Right lobe of liver (tissue), 6 donors: ENCODE measurements at regions not wholly inside any gene's neighbourhood (a gene's known extent, or its start where the extent isn't known, plus 50 kb on each side); places are given as distances from the start of the nearest gene placed in this dataset.

Experiments used
- ATAC-seq, 4 donors: fragments of 200-7000 bp; cut with Tn5 transposase; one replicate each; pipeline ENCODE4 v1.9.1; 2020; ENCODE audit warnings: mild to moderate bottlenecking in 4 of 4, moderate library complexity in 4 of 4
- DNase-seq, 3 donors: peaks; one replicate each; pipeline ENCODE4 v3.0.0-alpha.2; 2020
- H3K27ac ChIP-seq, 3 donors: fragments of 200-600 bp; one replicate each; pipeline ENCODE4 v1.8.0; 2022
- H3K27me3 ChIP-seq, 2 donors: fragments of 200-600 bp; one replicate each; pipeline ENCODE4 v1.8.0; 2022
- H3K36me3 ChIP-seq, 4 donors: fragments of 200-600 bp; sonication (generic) in 1 of 4; one replicate each; pipeline versions ENCODE4 v1.5.1 to v1.8.0; 2017 to 2022; ENCODE audit warnings: control low read depth in 1 of 4
- H3K4me1 ChIP-seq, 4 donors: fragments of 200-600 bp; sonication (generic) in 1 of 4; one replicate each; pipeline versions ENCODE4 v1.5.1 to v1.8.0; 2017 to 2022; ENCODE audit warnings: control low read depth in 1 of 4
- H3K4me3 ChIP-seq, 3 donors: fragments of 200-600 bp; one replicate each; pipeline ENCODE4 v1.8.0; 2022
- H3K9me3 ChIP-seq, 4 donors: fragments of 200-600 bp; sonication (generic) in 1 of 4; one replicate each; pipeline versions ENCODE4 v1.5.1 to v1.8.0; 2017 to 2022; ENCODE audit warnings: control low read depth in 1 of 4
- CTCF ChIP-seq, 4 donors: fragments of 200-600 bp in 3 of 4; fragments of 450-650 bp in 1 of 4; IDR thresholded peaks; one replicate each; pipeline versions ENCODE4 v1.5.1 to v1.8.0; 2016 to 2022; ENCODE audit warnings: antibody characterized with exemption in 4 of 4, mild to moderate bottlenecking in 2 of 4
- POLR2A ChIP-seq: fragments of 450-650 bp; IDR thresholded peaks from one replicate; pipeline ENCODE4 v1.6.1; 2017; ENCODE audit warnings: antibody characterized with exemption, mild to moderate bottlenecking
- WGBS: methylation state at CpG from one replicate; pipeline ENCODE4 v1.1.6; 2018; ENCODE audit warnings: low coverage, low lambda C conversion rate; ENCODE audit not compliant: insufficient coverage; ENCODE audit errors: missing lambda C conversion rate; 5-methylcytosine and 5-hydroxymethylcytosine counted together
- intact Hi-C, 2 donors: fragments of 100-400 bp; cut with DNase I; formaldehyde crosslinking; loops; one replicate each; pipeline versions ENCODE4 v1.11.2 to v1.14.1; 2022
- donor health status: DM: no; HTN: yes; CAD: no.
- donor health status: DM: no; HTN: no; CAD: no.
- donor health status: DM: no; HTN: no; CAD: no.
- donor health status: DM: no; HTN: yes; CAD: no.
- donor health status: DM: no; HTN: yes; CAD: no.

- no peak for ATAC-seq
- no peak for TF ChIP-seq POLR2A
- TF ChIP-seq CTCF (IDR thresholded peaks at IDR 0.05), result no peak
Measured at GRCh38 chr3:176712191-176712590, 485.1 kb downstream of the TBL1XR1 start.

DNA sequence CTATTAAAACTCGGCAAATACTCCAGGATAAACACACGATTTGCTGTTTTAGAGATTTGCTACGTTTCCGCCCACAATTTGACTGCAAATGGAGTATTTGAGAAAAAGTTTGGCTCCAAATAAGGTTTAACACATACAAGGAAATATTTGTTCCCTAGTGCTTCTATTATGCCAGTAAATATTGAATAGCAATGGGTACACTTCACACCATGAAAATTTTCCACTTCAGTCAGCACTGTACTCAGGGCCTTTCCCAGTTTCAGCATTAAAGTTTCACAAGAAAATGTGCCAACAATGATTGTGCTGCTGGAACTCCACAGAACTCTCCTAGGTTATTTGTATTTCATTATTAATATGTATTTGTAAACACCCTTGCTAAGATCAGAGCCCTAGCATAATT is 498.0 kb downstream of the TBL1XR1 start:
- TF ChIP-seq POLR2A (no peak), CTCF (IDR thresholded peaks at IDR 0.05) (no peak)
- no peaks in the 10 kb centered on the region for H3K27me3 ChIP-seq
- no peaks in the 10 kb centered on the region for H3K4me1 ChIP-seq
- intact Hi-C loops, result no loop called here
- no peak overlapping the region for H3K4me3 ChIP-seq
- DNase-seq, result no peak
- peak in 1 of 4 donors; percentile 65 for ATAC-seq
- H3K36me3 ChIP-seq, result no peaks in the 10 kb centered on the region
- no peaks in the 10 kb centered on the region for H3K9me3 ChIP-seq
- H3K27ac ChIP-seq, result no peak overlapping the region
- 31% methylated on average over 4 of the region's 4 CpGs for WGBS

More at GRCh38 chr3:176712191-176712590, 485.1 kb downstream of the TBL1XR1 start:
- H3K36me3 ChIP-seq, result no peaks in the 10 kb centered on the region
- intact Hi-C loops, result no loop called here
- H3K4me1 ChIP-seq, result peaks cover 0 to 4% (median 0%) of the 10 kb centered on the region in 4 donors
- no peaks in the 10 kb centered on the region for H3K27me3 ChIP-seq
- no peak for DNase-seq
- no peaks in the 10 kb centered on the region for H3K9me3 ChIP-seq
- H3K27ac ChIP-seq, result no peak overlapping the region
- 56% methylated on average over 2 of the region's 2 CpGs for WGBS
- H3K4me3 ChIP-seq, result no peak overlapping the region

- H3K27me3 ChIP-seq, result no peaks in the 10 kb centered on the region
- no peak overlapping the region for H3K27ac ChIP-seq
- DNase-seq (no peak), ATAC-seq (peak in 1 of 4 donors; percentile 18)
- H3K4me1 ChIP-seq, result no peaks in the 10 kb centered on the region
- H3K36me3 ChIP-seq, result no peaks in the 10 kb centered on the region
- intact Hi-C loops, result no loop called here
- no peak overlapping the region for H3K4me3 ChIP-seq
- TF ChIP-seq POLR2A (no peak), CTCF (IDR thresholded peaks at IDR 0.05) (no peak)
- 45% methylated on average over 8 of the region's 9 CpGs for WGBS
- H3K9me3 ChIP-seq, result no peaks in the 10 kb centered on the region
Measured at GRCh38 chr3:176697284-176697889, 499.9 kb downstream of the TBL1XR1 start.

GRCh38 chr3:176696816-176697215 is 500.5 kb downstream of the TBL1XR1 start:
- Histone ChIP-seq H3K4me1 (no peaks in the 10 kb centered on the region), H3K4me3 (no peak overlapping the region), H3K27me3 (no peaks in the 10 kb centered on the region), H3K27ac (no peak overlapping the region), H3K9me3 (no peaks in the 10 kb centered on the region), H3K36me3 (no peaks in the 10 kb centered on the region)
- ATAC-seq, result peak in 1 of 4 donors; percentile 71
- TF ChIP-seq CTCF (IDR thresholded peaks at IDR 0.05), result no peak
- no peak for TF ChIP-seq POLR2A
- 16% methylated on average over 4 of the region's 4 CpGs for WGBS
- DNase-seq, result no peak
- intact Hi-C loops, result no loop called here
